Upper lobe of left lung (tissue), 6 donors: ENCODE measurements at regions not wholly inside any gene's neighbourhood (a gene's known extent, or its start where the extent isn't known, plus 50 kb on each side); places are given as distances from the start of the nearest gene placed in this dataset.
A peak's percentile ranks its signal among the peaks of the same experiment; 100 is the strongest.

ENCODE experiments used
- ATAC-seq, 2 donors: fragments of 200-7000 bp; cut with Tn5 transposase; one replicate each; pipeline ENCODE4 v1.9.1; 2022; ENCODE audit warnings: mild to moderate bottlenecking in 2 of 2, moderate library complexity in 2 of 2; ENCODE audit not compliant: low FRiP score in 2 of 2
- DNase-seq, 2 donors: peaks; one replicate each; pipeline ENCODE4 v3.0.0-alpha.2; 2019 to 2020
- H3K27ac ChIP-seq, 4 donors: fragments of 200-600 bp; sonication (generic); one replicate each; pipeline ENCODE4 v1.5.1; 2016 to 2019
- H3K27me3 ChIP-seq, 4 donors: fragments of 200-600 bp; sonication (generic); one replicate each; pipeline ENCODE4 v1.5.1; 2017 to 2019
- H3K36me3 ChIP-seq, 4 donors: fragments of 200-600 bp; sonication (generic); one replicate each; pipeline ENCODE4 v1.5.1; 2016 to 2019
- H3K4me1 ChIP-seq, 4 donors: fragments of 200-600 bp; sonication (generic); one replicate each; pipeline ENCODE4 v1.5.1; 2018 to 2019
- H3K4me3 ChIP-seq, 4 donors: fragments of 200-600 bp; sonication (generic); one replicate each; pipeline ENCODE4 v1.5.1; 2017 to 2019; ENCODE audit warnings: mild to moderate bottlenecking in 2 of 4, moderate library complexity in 1 of 4
- H3K9me3 ChIP-seq, 4 donors: fragments of 200-600 bp; sonication (generic); one replicate each; pipeline ENCODE4 v1.5.1; 2018 to 2019
- CTCF ChIP-seq, 6 experiments: fragments of 450-650 bp in 4 of 6; fragments of 200-600 bp in 2 of 6; sonication (generic) in 2 of 6; IDR thresholded peaks; one replicate each; pipeline ENCODE4 v1.5.1; 2016 to 2019; ENCODE audit warnings: antibody characterized with exemption in 6 of 6
- EP300 ChIP-seq, 4 donors: sonication (generic); formaldehyde crosslinking; IDR thresholded peaks; one replicate each; pipeline ENCODE4 v1.5.1; 2017; ENCODE audit warnings: antibody characterized with exemption in 4 of 4, control low read depth in 2 of 4
- POLR2A ChIP-seq, 4 donors: fragments of 450-650 bp; IDR thresholded peaks; one replicate each; pipeline ENCODE4 v1.5.1; 2016 to 2017; ENCODE audit warnings: antibody characterized with exemption in 4 of 4, mild to moderate bottlenecking in 2 of 4
- POLR2AphosphoS5 ChIP-seq, 2 donors: sonication (generic); formaldehyde crosslinking; IDR thresholded peaks; one replicate each; pipeline ENCODE4 v1.5.1; 2017; ENCODE audit warnings: antibody characterized with exemption in 2 of 2
- WGBS, 2 donors: methylation state at CpG; one replicate each; pipeline ENCODE4 v1.1.5; 2017 to 2018; 5-methylcytosine and 5-hydroxymethylcytosine counted together
- donor health status: DM: no; HTN: no; CAD: no; lungs with moderate emphysema.
- donor health status: DM: no; HTN: yes; CAD: no; lungs with severe emphysema.

- Histone ChIP-seq H3K27me3 (no peaks in the 10 kb centered on the region), H3K9me3 (no peaks in the 10 kb centered on the region), H3K4me3 (no peak overlapping the region), H3K27ac (no peak overlapping the region), H3K36me3 (no peaks in the 10 kb centered on the region), H3K4me1 (no peaks in the 10 kb centered on the region)
- no peak for DNase-seq
- TF ChIP-seq CTCF (IDR thresholded peaks at IDR 0.05) (no peak), EP300 (IDR thresholded peaks at IDR 0.05) (no peak), POLR2AphosphoS5 (IDR thresholded peaks at IDR 0.05) (no peak), POLR2A (IDR thresholded peaks at IDR 0.05) (no peak)
- 62 to 63% methylated on average over 7 of the region's 7 CpGs for WGBS, 2 donors
- ATAC-seq, result no peak
These were observed 139.5 kb upstream of the C9orf72 start for GRCh38 chr9:27712806-27713205.

GRCh38 chr9:27714388-27714787 is 141.1 kb upstream of the C9orf72 start:
- Histone ChIP-seq H3K36me3 (no peaks in the 10 kb centered on the region), H3K4me3 (no peak overlapping the region), H3K9me3 (no peaks in the 10 kb centered on the region), H3K4me1 (no peaks in the 10 kb centered on the region), H3K27me3 (no peaks in the 10 kb centered on the region), H3K27ac (no peak overlapping the region)
- WGBS, 2 donors, result 74 to 87% methylated on average over 1 of the region's 1 CpG
- ATAC-seq (no peak), DNase-seq (no peak)
- TF ChIP-seq EP300 (IDR thresholded peaks at IDR 0.05) (no peak), POLR2A (IDR thresholded peaks at IDR 0.05) (no peak), CTCF (IDR thresholded peaks at IDR 0.05) (no peak), POLR2AphosphoS5 (IDR thresholded peaks at IDR 0.05) (no peak)

GRCh38 chr9:27715651-27716050 is 142.4 kb upstream of the C9orf72 start:
- no peaks in the 10 kb centered on the region for H3K9me3 ChIP-seq
- ATAC-seq, result no peak

GRCh38 chr9:27717991-27718390 is 144.7 kb upstream of the C9orf72 start:
- Histone ChIP-seq H3K27me3 (no peaks in the 10 kb centered on the region), H3K36me3 (no peaks in the 10 kb centered on the region), H3K9me3 (no peaks in the 10 kb centered on the region), H3K4me1 (no peaks in the 10 kb centered on the region), H3K4me3 (no peak overlapping the region), H3K27ac (no peak overlapping the region)
- ATAC-seq (no peak), DNase-seq (no peak)
- WGBS, 2 donors, result 67 to 77% methylated on average over 2 of the region's 2 CpGs
- TF ChIP-seq POLR2A (IDR thresholded peaks at IDR 0.05) (no peak), POLR2AphosphoS5 (IDR thresholded peaks at IDR 0.05) (no peak), EP300 (IDR thresholded peaks at IDR 0.05) (no peak), CTCF (IDR thresholded peaks at IDR 0.05) (no peak)

More at GRCh38 chr9:27715651-27716050, 142.4 kb upstream of the C9orf72 start:
- Histone ChIP-seq H3K4me1 (no peaks in the 10 kb centered on the region), H3K27me3 (no peaks in the 10 kb centered on the region), H3K4me3 (no peak overlapping the region), H3K27ac (no peak overlapping the region), H3K36me3 (no peaks in the 10 kb centered on the region)
- TF ChIP-seq CTCF (IDR thresholded peaks at IDR 0.05), result no peak
- no peak for TF ChIP-seq POLR2AphosphoS5 (IDR thresholded peaks at IDR 0.05)
- no peak for TF ChIP-seq POLR2A (IDR thresholded peaks at IDR 0.05)
- TF ChIP-seq EP300 (IDR thresholded peaks at IDR 0.05), result no peak
- DNase-seq, result no peak
- WGBS, 2 donors, result 82 to 84% methylated on average over 2 of the region's 2 CpGs

- H3K4me3 ChIP-seq, result no peak overlapping the region
- TF ChIP-seq EP300 (IDR thresholded peaks at IDR 0.05), result no peak
- TF ChIP-seq POLR2AphosphoS5 (IDR thresholded peaks at IDR 0.05), result no peak
- no peak for TF ChIP-seq CTCF (IDR thresholded peaks at IDR 0.05)
- no peak for TF ChIP-seq POLR2A (IDR thresholded peaks at IDR 0.05)
- DNase-seq (no peak), ATAC-seq (peak in 1 of 2 donors; percentile 31)
- H3K27me3 ChIP-seq, result no peaks in the 10 kb centered on the region
- no peak overlapping the region for H3K27ac ChIP-seq
- H3K9me3 ChIP-seq, result no peaks in the 10 kb centered on the region
- no peaks in the 10 kb centered on the region for H3K4me1 ChIP-seq
- H3K36me3 ChIP-seq, result no peaks in the 10 kb centered on the region
- 76 to 82% methylated on average over 2 of the region's 2 CpGs for WGBS, 2 donors
These were observed 146.4 kb upstream of the C9orf72 start for GRCh38 chr9:27719711-27720110.
